Loucy (cell line): ENCODE measurements at regions not wholly inside any gene's neighbourhood (a gene's known extent, or its start where the extent isn't known, plus 50 kb on each side); places are given as distances from the start of the nearest gene placed in this dataset.

Experiments
- H2AFZ ChIP-seq: fragments of 200-600 bp; sonication (generic); 2 replicates; pipeline ENCODE4 v1.6.0; 2016; ENCODE audit warnings: antibody characterized with exemption, mild to moderate bottlenecking, low read length, moderate library complexity
- H3F3A ChIP-seq: fragments of 200-600 bp; 2 replicates; pipeline ENCODE4 v1.6.0; 2016; ENCODE audit warnings: antibody characterized with exemption, low read depth, mild to moderate bottlenecking
- H3K27me3 ChIP-seq: fragments of 200-600 bp; sonication (generic); 2 replicates; pipeline ENCODE4 v1.6.1; 2014; ENCODE audit warnings: low read length, mild to moderate bottlenecking; ENCODE audit not compliant: insufficient read depth, poor library complexity, severe bottlenecking
- H3K36me3 ChIP-seq: fragments of 200-600 bp; sonication (generic); 2 replicates; pipeline ENCODE4 v1.6.1; 2016; ENCODE audit warnings: low read length; ENCODE audit not compliant: insufficient read depth
- H3K4me1 ChIP-seq: fragments of 200-600 bp; sonication (generic); 2 replicates; pipeline ENCODE4 v1.5.1; 2014; ENCODE audit warnings: low read length, mild to moderate bottlenecking; ENCODE audit not compliant: insufficient read depth, poor library complexity, severe bottlenecking
- H3K4me2 ChIP-seq: fragments of 200-600 bp; sonication (generic); 2 replicates; pipeline ENCODE4 v1.6.0; 2014; ENCODE audit warnings: antibody characterized with exemption, low read length, low read depth, mild to moderate bottlenecking; ENCODE audit not compliant: poor library complexity, severe bottlenecking
- H3K4me3 ChIP-seq: fragments of 200-600 bp; sonication (generic); 2 replicates; pipeline ENCODE4 v1.5.1; 2014; ENCODE audit warnings: low read length, mild to moderate bottlenecking, mixed read lengths; ENCODE audit not compliant: poor library complexity, severe bottlenecking
- H3K79me2 ChIP-seq: fragments of 200-600 bp; sonication (generic); 2 replicates; pipeline ENCODE4 v1.6.1; 2014; ENCODE audit warnings: low read length; ENCODE audit not compliant: insufficient read depth
- H3K9ac ChIP-seq: fragments of 200-600 bp; sonication (generic); 2 replicates; pipeline ENCODE4 v1.6.0; 2014; ENCODE audit warnings: mild to moderate bottlenecking, low read depth, low read length, moderate library complexity; ENCODE audit not compliant: poor library complexity, severe bottlenecking
- H3K9me2 ChIP-seq: fragments of 200-600 bp; sonication (generic); replicated peaks from 2 replicates; pipeline ENCODE4 v1.6.1; 2016; ENCODE audit warnings: low read depth, low read length, mixed read lengths
- H3K9me3 ChIP-seq: fragments of 200-600 bp; sonication (generic); 2 replicates; pipeline ENCODE4 v1.6.1; 2014; ENCODE audit warnings: mild to moderate bottlenecking, antibody characterized with exemption, low read length, low read depth; ENCODE audit not compliant: insufficient read depth
- H4K20me1 ChIP-seq: fragments of 200-600 bp; sonication (generic); 2 replicates; pipeline ENCODE4 v1.6.0; 2014; ENCODE audit warnings: antibody characterized with exemption, low read length, mild to moderate bottlenecking; ENCODE audit not compliant: insufficient read depth, poor library complexity, severe bottlenecking
- CTCF ChIP-seq: fragments of 200-600 bp; sonication (generic); conservative IDR thresholded peaks from 2 replicates; pipeline ENCODE4 v1.5.1; 2014; ENCODE audit warnings: mild to moderate bottlenecking, antibody characterized with exemption, low read length
- EZH2phosphoT487 ChIP-seq: fragments of 200-600 bp; IDR thresholded peaks from 2 replicates; pipeline ENCODE4 v1.6.1; 2018; ENCODE audit warnings: antibody characterized with exemption, mild to moderate bottlenecking, moderate library complexity, borderline replicate concordance

- TF ChIP-seq CTCF (no peak), EZH2phosphoT487 (no peak)
- Histone ChIP-seq H3K4me3 (no peak overlapping the region), H3K4me1 (no peaks in the 10 kb centered on the region), H3K9me3 (0 out of 2 replicates have a peak, but pooled peaks cover 3% of the 10 kb centered on the region), H3K36me3 (no peaks in the 10 kb centered on the region), H3K9ac (no peak overlapping the region), H2AFZ (no peak overlapping the region), H3K79me2 (no peaks in the 10 kb centered on the region), H4K20me1 (no peaks in the 10 kb centered on the region), H3K27me3 (no peaks in the 10 kb centered on the region), H3F3A (no peaks in the 10 kb centered on the region), H3K4me2 (no peak overlapping the region), H3K9me2 (no peaks in the 10 kb centered on the region)
These were observed 684.8 kb downstream of the LRRC70 start for GRCh38 chr5:63263411-63263810.

GRCh38 chr5:63262185-63262981 lies 683.8 kb downstream of the LRRC70 start:
- H3K79me2 ChIP-seq = no peaks in the 10 kb centered on the region
- TF ChIP-seq EZH2phosphoT487 = no peak
- TF ChIP-seq CTCF = no peak
- no peaks in the 10 kb centered on the region for H3K4me1 ChIP-seq
- no peaks in the 10 kb centered on the region for H4K20me1 ChIP-seq
- H2AFZ ChIP-seq = no peak overlapping the region
- H3K9me2 ChIP-seq = no peaks in the 10 kb centered on the region
- no peaks in the 10 kb centered on the region for H3K36me3 ChIP-seq
- H3K4me3 ChIP-seq = no peak overlapping the region
- no peaks in the 10 kb centered on the region for H3F3A ChIP-seq
- no peak overlapping the region for H3K4me2 ChIP-seq
- no peaks in the 10 kb centered on the region for H3K27me3 ChIP-seq
- H3K9me3 ChIP-seq = 0 out of 2 replicates have a peak, but pooled peaks cover 3% of the 10 kb centered on the region
- no peak overlapping the region for H3K9ac ChIP-seq

- no peaks in the 10 kb centered on the region for H3K27me3 ChIP-seq
- TF ChIP-seq CTCF = no peak
- TF ChIP-seq EZH2phosphoT487 = no peak
These were observed 683.1 kb downstream of the LRRC70 start for GRCh38 chr5:63261695-63262094.

More at GRCh38 chr5:63261695-63262094, 683.1 kb downstream of the LRRC70 start:
- H3K4me3 ChIP-seq = no peak overlapping the region
- H2AFZ ChIP-seq = no peak overlapping the region
- H3K4me1 ChIP-seq = no peaks in the 10 kb centered on the region
- H4K20me1 ChIP-seq = no peaks in the 10 kb centered on the region
- H3K9ac ChIP-seq = no peak overlapping the region
- no peaks in the 10 kb centered on the region for H3K79me2 ChIP-seq
- H3F3A ChIP-seq = no peaks in the 10 kb centered on the region
- no peaks in the 10 kb centered on the region for H3K9me3 ChIP-seq
- no peaks in the 10 kb centered on the region for H3K9me2 ChIP-seq
- no peak overlapping the region for H3K4me2 ChIP-seq
- no peaks in the 10 kb centered on the region for H3K36me3 ChIP-seq
